IMR-90 (cell line): ENCODE measurements at regions not wholly inside any gene's neighbourhood (a gene's known extent, or its start where the extent isn't known, plus 50 kb on each side); places are given as distances from the start of the nearest gene placed in this dataset.

Experiments used
- ATAC-seq: fragments of 200-7000 bp; cut with Tn5 transposase; 2 replicates; pipeline ENCODE4 v1.9.1; 2020; ENCODE audit warnings: low read depth, mild to moderate bottlenecking, moderate library complexity
- BruUV-seq: library from RNA; stranded (reverse); fragments of 400-500 nt; replicated peaks from 2 replicates; lab custom pipeline; 2021; lab: Mats Ljungman, UMichigan
- CTCF ChIA-PET: fragments of 300-600 bp; formaldehyde crosslinking; extraction: SDS; loops from one replicate; lab custom pipeline; 2021; ENCODE audit warnings: antibody characterized with exemption; lab: Yijun Ruan, JAX
- POLR2A ChIA-PET: fragments of 300-600 bp; sonication (Branson Sonifier 250); formaldehyde crosslinking; loops from one replicate; lab custom pipeline; 2022; ENCODE audit warnings: antibody characterized with exemption; ENCODE audit not compliant: unreplicated experiment; lab: Charles Lee
- DNase-seq: peaks from one replicate; pipeline ENCODE4 v3.0.0; 2013
- H2AFZ ChIP-seq: replicated peaks from 2 replicates; pipeline ENCODE3; 2013; ENCODE audit warnings: low read length, mild to moderate bottlenecking; ENCODE audit not compliant: poor library complexity
- H2AK5ac ChIP-seq: 2 replicates; pipeline ENCODE4 v1.6.1; 2013; ENCODE audit warnings: low read depth, low read length, inconsistent platforms
- H2AK9ac ChIP-seq: replicated peaks from 2 replicates; pipeline ENCODE3; 2013; ENCODE audit warnings: mild to moderate bottlenecking, low read depth, low read length, moderate library complexity; ENCODE audit not compliant: poor library complexity
- H2BK120ac ChIP-seq: 2 replicates; pipeline ENCODE4 v1.6.1; 2013; ENCODE audit warnings: low read depth, low read length, inconsistent platforms
- H2BK15ac ChIP-seq: 3 replicates; pipeline ENCODE4 v1.6.1; 2013; ENCODE audit warnings: low read depth, low read length, inconsistent platforms
- H2BK20ac ChIP-seq: 2 replicates; pipeline ENCODE4 v1.6.1; 2013; ENCODE audit warnings: low read depth, mild to moderate bottlenecking, inconsistent platforms, low read length, moderate library complexity
- H2BK5ac ChIP-seq: 2 replicates; pipeline ENCODE4 v1.6.1; 2013; ENCODE audit warnings: mild to moderate bottlenecking, low read depth, low read length, inconsistent platforms; ENCODE audit not compliant: poor library complexity, severe bottlenecking
- H3K14ac ChIP-seq: replicated peaks from 2 replicates; pipeline ENCODE4 v1.6.1; 2013; ENCODE audit warnings: low read depth, low read length, inconsistent platforms
- H3K18ac ChIP-seq: 2 replicates; pipeline ENCODE4 v1.6.1; 2013; ENCODE audit warnings: low read depth, low read length, control low read depth
- H3K23ac ChIP-seq: 2 replicates; pipeline ENCODE4 v1.6.1; 2013; ENCODE audit warnings: low read depth, low read length, inconsistent platforms
- H3K27ac ChIP-seq: 2 replicates; pipeline ENCODE4 v1.5.1; 2013; ENCODE audit warnings: mild to moderate bottlenecking, control low read depth, low read length; ENCODE audit not compliant: insufficient read depth
- H3K27me3 ChIP-seq: 2 replicates; pipeline ENCODE4 v1.6.1; 2013; ENCODE audit warnings: low read length; ENCODE audit not compliant: control insufficient read depth, insufficient read depth
- H3K36me3 ChIP-seq: 2 replicates; pipeline ENCODE4 v1.6.1; 2013; ENCODE audit warnings: low read length, mixed read lengths; ENCODE audit not compliant: control insufficient read depth, insufficient read depth
- H3K4ac ChIP-seq: 2 replicates; pipeline ENCODE4 v1.6.1; 2013; ENCODE audit warnings: low read depth, low read length, inconsistent platforms
- H3K4me1 ChIP-seq: 2 replicates; pipeline ENCODE4 v1.6.1; 2013; ENCODE audit warnings: low read length, mixed read lengths; ENCODE audit not compliant: control insufficient read depth, insufficient read depth
- H3K4me2 ChIP-seq: 2 replicates; pipeline ENCODE4 v1.6.1; 2013; ENCODE audit warnings: low read depth, mild to moderate bottlenecking, control low read depth, low read length, moderate library complexity
- H3K4me3 ChIP-seq: 2 replicates; pipeline ENCODE4 v1.5.1; 2013; ENCODE audit warnings: low read depth, mild to moderate bottlenecking, control low read depth, low read length, moderate library complexity; ENCODE audit not compliant: insufficient read depth
- H3K56ac ChIP-seq: 2 replicates; pipeline ENCODE4 v1.6.1; 2013; ENCODE audit warnings: low read length, inconsistent platforms; ENCODE audit not compliant: insufficient read depth; ENCODE audit errors: extremely low read depth
- H3K79me1 ChIP-seq, 2 experiments: 2 replicates each; pipeline ENCODE4 v1.6.1; 2013; ENCODE audit warnings: low read length in 2 of 2, inconsistent platforms in 1 of 2, low read depth in 1 of 2
- H3K9ac ChIP-seq: 2 replicates; pipeline ENCODE4 v1.6.1; 2013; ENCODE audit warnings: low read depth, low read length, control low read depth
- H3K9me1 ChIP-seq: 2 replicates; pipeline ENCODE4 v1.6.1; 2013; ENCODE audit warnings: low read length, inconsistent platforms; ENCODE audit not compliant: insufficient read depth
- H3K9me3 ChIP-seq: 2 replicates; pipeline ENCODE4 v1.6.1; 2013; ENCODE audit warnings: low read length; ENCODE audit not compliant: control insufficient read depth, insufficient read depth
- H4K20me1 ChIP-seq: 2 replicates; pipeline ENCODE4 v1.6.1; 2013; ENCODE audit warnings: low read length, inconsistent platforms; ENCODE audit not compliant: insufficient read depth
- H4K5ac ChIP-seq: 2 replicates; pipeline ENCODE4 v1.6.1; 2013; ENCODE audit warnings: mild to moderate bottlenecking, low read depth, low read length, control low read depth
- H4K8ac ChIP-seq, 2 experiments: 2 replicates each; pipeline ENCODE4 v1.6.1; 2013; ENCODE audit warnings: low read depth in 2 of 2, low read length in 2 of 2, control low read depth in 1 of 2, inconsistent platforms in 1 of 2
- H4K91ac ChIP-seq: 2 replicates; pipeline ENCODE4 v1.6.1; 2013; ENCODE audit warnings: low read depth, low read length, inconsistent platforms; ENCODE audit not compliant: insufficient read depth
- BHLHE40 ChIP-seq: fragments of 150-350 bp; IDR thresholded peaks from 2 replicates; pipeline ENCODE4 v1.6.1; 2016; ENCODE audit warnings: mild to moderate bottlenecking, low read depth, low read length
- CHD1 ChIP-seq: IDR thresholded peaks from 2 replicates; pipeline ENCODE4 v1.6.1; 2012; ENCODE audit warnings: low read depth, low read length, improper control_type of control experiment
- CTCF ChIP-seq: conservative IDR thresholded peaks from 2 replicates; pipeline ENCODE4 v1.5.1; 2012; ENCODE audit warnings: mild to moderate bottlenecking, low read depth, low read length, improper control_type of control experiment
- ELK1 ChIP-seq: fragments of 150-350 bp; IDR thresholded peaks from 2 replicates; pipeline ENCODE4 v1.6.1; 2016; ENCODE audit warnings: low read depth, mild to moderate bottlenecking, low read length, moderate library complexity, borderline replicate concordance
- FOS ChIP-seq: fragments of 150-350 bp; IDR thresholded peaks from 2 replicates; pipeline ENCODE4 v1.6.1; 2016; ENCODE audit warnings: low read depth, low read length
- MAFK ChIP-seq: IDR thresholded peaks from 2 replicates; pipeline ENCODE4 v1.6.1; 2012; ENCODE audit warnings: low read depth, low read length, improper control_type of control experiment
- MAZ ChIP-seq: IDR thresholded peaks from 2 replicates; pipeline ENCODE4 v1.6.1; 2012; ENCODE audit warnings: low read depth, mild to moderate bottlenecking, low read length, improper control_type of control experiment, moderate library complexity, borderline replicate concordance
- MXI1 ChIP-seq: IDR thresholded peaks from 2 replicates; pipeline ENCODE4 v1.6.1; 2012; ENCODE audit warnings: low read depth, mild to moderate bottlenecking, low read length, moderate library complexity, borderline replicate concordance
- NFE2L2 ChIP-seq: fragments of 150-350 bp; IDR thresholded peaks from 2 replicates; pipeline ENCODE4 v1.6.1; 2016; ENCODE audit warnings: low read depth, mild to moderate bottlenecking, low read length
- RAD21 ChIP-seq: IDR thresholded peaks from 2 replicates; pipeline ENCODE4 v1.6.1; 2012; ENCODE audit warnings: low read length, improper control_type of control experiment
- RCOR1 ChIP-seq: IDR thresholded peaks from 2 replicates; pipeline ENCODE4 v1.6.1; 2012; ENCODE audit warnings: mild to moderate bottlenecking, low read length, improper control_type of control experiment; ENCODE audit not compliant: insufficient replicate concordance
- RFX5 ChIP-seq: IDR thresholded peaks from 2 replicates; pipeline ENCODE4 v1.8.0; 2012; ENCODE audit warnings: low read depth, mild to moderate bottlenecking, low read length, moderate library complexity
- SMC3 ChIP-seq: fragments of 150-350 bp; IDR thresholded peaks from 2 replicates; pipeline ENCODE4 v1.6.1; 2016; ENCODE audit warnings: low read depth, mild to moderate bottlenecking, antibody characterized with exemption, low read length, moderate library complexity
- USF2 ChIP-seq: fragments of 150-350 bp; IDR thresholded peaks from 2 replicates; pipeline ENCODE4 v1.6.1; 2017; ENCODE audit warnings: mild to moderate bottlenecking, antibody characterized with exemption, low read length, low read depth
- WGBS, 2 experiments: methylation state at CpG; one replicate each; pipeline versions ENCODE4 v1.1.5 to v1.1.7; 2013; ENCODE audit warnings: missing lambda C conversion rate in 2 of 2; ENCODE audit not compliant: insufficient read length in 1 of 2; ENCODE audit errors: extremely low coverage in 2 of 2; 5-methylcytosine and 5-hydroxymethylcytosine counted together
- dilution Hi-C: fragments of 300-500 bp; cut with HindIII; formaldehyde crosslinking; loops from one replicate; pipeline ENCODE4 v1.14.3; 2018; ENCODE audit warnings: low sequenced_read_pairs; ENCODE audit not compliant: unreplicated experiment
- in situ Hi-C: fragments of 300-500 bp; cut with MboI; formaldehyde crosslinking; loops from 3 replicates; pipeline ENCODE4 v1.14.3; 2019; ENCODE audit warnings: low sequenced_read_pairs, inconsistent platforms, mixed read lengths
- intact Hi-C: fragments of 100-400 bp; cut with micrococcal nuclease; formaldehyde crosslinking; loops from 2 replicates; pipeline ENCODE4 v1.10.0; 2022

GRCh38 chr4:175451238-175451965 lies 360.7 kb downstream of the GPM6A start:
- H3K9me3 ChIP-seq: peaks cover 11% of the 10 kb centered on the region
- H3K9me1 ChIP-seq: no peaks in the 10 kb centered on the region
- H4K5ac ChIP-seq: no peak overlapping the region
- H2AK5ac ChIP-seq: no peak overlapping the region
- H3K14ac ChIP-seq: no peak overlapping the region
- no peaks in the 10 kb centered on the region for H3K36me3 ChIP-seq
- 0 out of 2 replicates have a peak overlapping the region, but pooled peaks have one; percentile 6 for H2BK120ac ChIP-seq
- H3K4me2 ChIP-seq: no peak overlapping the region
- WGBS, 2 experiments: no CpG with 5 or more reads among the region's 8 CpGs
- no peak overlapping the region for H3K27ac ChIP-seq
- intact Hi-C loops (no loop called here), in situ Hi-C loops (no loop called here), dilution Hi-C loops (no loop called here)
- no peak overlapping the region for H3K23ac ChIP-seq
- no peaks in the 10 kb centered on the region for H4K20me1 ChIP-seq
- H2BK20ac ChIP-seq: no peak overlapping the region
- H4K91ac ChIP-seq: no peak overlapping the region
- DNase-seq (no peak), ATAC-seq (no peak)
- no TSS peak for BruUV-seq
- H3K4me3 ChIP-seq: no peak overlapping the region
- no peaks in the 10 kb centered on the region for H3K79me1 ChIP-seq
- no peak overlapping the region for H2BK15ac ChIP-seq
- TF ChIP-seq NFE2L2 (no peak), CHD1 (no peak), MAFK (no peak), ELK1 (no peak), FOS (no peak), RCOR1 (no peak), SMC3 (no peak), RAD21 (no peak), MXI1 (no peak), BHLHE40 (no peak), CTCF (no peak), USF2 (no peak), RFX5 (no peak), MAZ (no peak)
- ChIA-PET CTCF (no interaction called here), POLR2A (no interaction called here)
- no peak overlapping the region for H3K18ac ChIP-seq
- no peak overlapping the region for H2BK5ac ChIP-seq
- H3K27me3 ChIP-seq: no peaks in the 10 kb centered on the region
- H3K4me1 ChIP-seq: no peaks in the 10 kb centered on the region
- H3K9ac ChIP-seq: no peak overlapping the region
- H3K4ac ChIP-seq: no peak overlapping the region
- H2AK9ac ChIP-seq: no peak overlapping the region
- no peak overlapping the region for H3K56ac ChIP-seq
- no peak overlapping the region for H4K8ac ChIP-seq
- H2AFZ ChIP-seq: no peak overlapping the region
